ENCODE measurements at regions not wholly inside any gene's neighbourhood (a gene's known extent, or its start where the extent isn't known, plus 50 kb on each side); places are given as distances from the start of the nearest gene placed in this dataset.

- H3K9me3 ChIP-seq (replicated peaks; ENCODE audit: control insufficient read depth, insufficient read depth, low read depth, low read length), result 0 out of 2 replicates have a peak, but pooled peaks cover 3% of the 10 kb centered on the region
- no peak overlapping the region for H3K9ac ChIP-seq (ENCODE audit: insufficient read depth in 1 of 2, low read depth in 2 of 2, low read length in 2 of 2)
- H3K79me2 ChIP-seq (ENCODE audit: control insufficient read depth, insufficient read depth, low read length), result no peaks in the 10 kb centered on the region
- no peak overlapping the region for H3K27ac ChIP-seq (ENCODE audit: extremely low read depth, low read depth, low read length)
- H3K4me1 ChIP-seq (replicated peaks in 1 of 2; ENCODE audit: control insufficient read depth in 2 of 2, insufficient read depth in 2 of 2, low read length in 2 of 2), result peaks cover 0 to 11% of the 10 kb centered on the region in 2 experiments; a peak in 3 of 5 replicates
- no peak overlapping the region for H3K4me3 ChIP-seq
- POLR2A ChIA-PET, result no interaction called here
- ATAC-seq (no peak), DNase-seq (ENCODE audit: extremely low read depth in 1 of 4, low spot score in 3 of 4) (no peak), FAIRE-seq (no peak)
- 12% methylated on average over 7 of the region's 7 CpGs for WGBS (ENCODE audit: insufficient coverage, low coverage, missing lambda C conversion rate)
- intact Hi-C loops (cut with micrococcal nuclease) (loop anchor here (5.0 kb wide), 1 partner anchor 33 kb away; no protein-coding TSS in a partner anchor), in situ Hi-C loops (cut with MboI) (no loop called here)
- CTCF ChIA-PET (ENCODE audit: low intra/inter-chr PET ratio), result no interaction called here
- no peaks in the 10 kb centered on the region for H3K9me1 ChIP-seq (ENCODE audit: control insufficient read depth, insufficient read depth, low read length)
- H4K20me1 ChIP-seq (replicated peaks; ENCODE audit: control insufficient read depth, insufficient read depth, low read length), result no peaks in the 10 kb centered on the region
- no peaks in the 10 kb centered on the region for H3K36me3 ChIP-seq (ENCODE audit: control insufficient read depth, insufficient read depth, low read length)
- peaks cover 27% of the 10 kb centered on the region in 2 experiments for H3K27me3 ChIP-seq (ENCODE audit: control insufficient read depth in 2 of 2, insufficient read depth in 2 of 2, low read length in 2 of 2)
- H3K4me2 ChIP-seq (ENCODE audit: insufficient read depth, low read length), result no peak overlapping the region
- no TSS peak for BruUV-seq (replicated peaks)
- H2AFZ ChIP-seq (ENCODE audit: low read depth, low read length), result no peak overlapping the region
- TF ChIP-seq RBM25 (IDR thresholded peaks at IDR 0.05; ENCODE audit: low read depth, low read length, severe bottlenecking) (peak; percentile 69), KDM1A (IDR thresholded peaks at IDR 0.05) (0 out of 4 replicates have a peak, but pooled peaks of 1 of the 2 experiments have one; percentile 15), ZNF253 (CRISPR knock-in tag; conservative IDR thresholded peaks at IDR 0.05) (no peak), BCOR (IDR thresholded peaks at IDR 0.05) (peak; percentile 54; the same call in 1 of the 2 replicates), TAF9B (IDR thresholded peaks at IDR 0.05; ENCODE audit: partially characterized antibody) (no peak)
Observed at GRCh38 chr15:66909381-66909890, 156.0 kb upstream of the SMAD3 start.

DNA sequence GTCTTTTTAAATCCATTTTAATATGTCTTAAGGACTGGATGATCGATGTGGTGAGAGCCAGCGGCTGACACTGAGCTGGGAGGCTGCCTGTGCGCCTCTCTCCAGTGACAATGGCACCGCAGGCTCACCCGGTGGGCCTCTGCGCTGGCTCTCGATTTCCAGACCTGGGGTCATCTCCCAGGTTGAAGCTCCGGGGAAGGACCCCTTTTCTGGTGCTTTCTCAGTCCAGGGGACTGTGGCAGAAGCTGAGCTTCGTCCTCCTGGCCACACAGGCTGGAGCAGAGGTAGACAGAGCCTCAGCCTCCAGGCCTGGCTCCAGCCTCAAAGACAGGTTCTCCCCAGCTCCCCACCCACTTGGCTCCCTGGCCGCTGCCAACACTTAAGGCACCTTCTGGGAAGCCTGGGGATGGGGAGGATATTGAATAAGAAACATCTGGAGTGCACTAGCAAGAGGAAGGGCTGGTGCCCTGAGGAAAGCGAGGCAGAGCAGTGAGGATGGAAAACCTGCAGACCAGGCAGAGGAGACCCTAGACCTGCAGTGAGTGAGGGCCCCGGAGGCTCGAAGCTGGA lies 154.2 kb upstream of the SMAD3 start:
- no peaks in the 10 kb centered on the region for H3K36me3 ChIP-seq (ENCODE audit: control insufficient read depth, insufficient read depth, low read length)
- BruUV-seq (replicated peaks), result no TSS peak
- H3K4me3 ChIP-seq, result no peak overlapping the region
- H4K20me1 ChIP-seq (replicated peaks; ENCODE audit: control insufficient read depth, insufficient read depth, low read length), result no peaks in the 10 kb centered on the region
- no peak overlapping the region for H3K27ac ChIP-seq (ENCODE audit: extremely low read depth, low read depth, low read length)
- peaks cover 0 to 11% of the 10 kb centered on the region in 2 experiments; a peak in 3 of 5 replicates for H3K4me1 ChIP-seq (replicated peaks in 1 of 2; ENCODE audit: control insufficient read depth in 2 of 2, insufficient read depth in 2 of 2, low read length in 2 of 2)
- ChIA-PET CTCF (ENCODE audit: low intra/inter-chr PET ratio) (no interaction called here), POLR2A (interaction anchor here (0.5 to 1.4 kb wide), 3 partner anchors 8 to 49 kb away, joined by 3 read pairs; no protein-coding TSS in a partner anchor)
- in situ Hi-C loops (cut with MboI), result no loop called here
- H3K79me2 ChIP-seq (ENCODE audit: control insufficient read depth, insufficient read depth, low read length), result no peaks in the 10 kb centered on the region
- H3K9me3 ChIP-seq (replicated peaks; ENCODE audit: control insufficient read depth, insufficient read depth, low read depth, low read length), result 0 out of 2 replicates have a peak, but pooled peaks cover under 1% of the 10 kb centered on the region
- peaks cover 27 to 41% of the 10 kb centered on the region in 2 experiments for H3K27me3 ChIP-seq (ENCODE audit: control insufficient read depth in 2 of 2, insufficient read depth in 2 of 2, low read length in 2 of 2)
- ATAC-seq (peak; percentile 29; the same call in 1 of the 3 replicates), DNase-seq (ENCODE audit: extremely low read depth in 1 of 4, low spot score in 3 of 4) (no peak), FAIRE-seq (no peak)
- WGBS (ENCODE audit: insufficient coverage, low coverage, missing lambda C conversion rate), result 17% methylated on average over 12 of the region's 13 CpGs
- H3K4me2 ChIP-seq (ENCODE audit: insufficient read depth, low read length), result no peak overlapping the region
- no peak overlapping the region for H2AFZ ChIP-seq (ENCODE audit: low read depth, low read length)
- peak overlapping the region in 1 of 2 experiments; percentile 49; a peak in 1 of 4 replicates for H3K9ac ChIP-seq (ENCODE audit: insufficient read depth in 1 of 2, low read depth in 2 of 2, low read length in 2 of 2)
- intact Hi-C loops (cut with micrococcal nuclease), result no loop called here
- no peaks in the 10 kb centered on the region for H3K9me1 ChIP-seq (ENCODE audit: control insufficient read depth, insufficient read depth, low read length)
- no peak for TF ChIP-seq ZNF184 (CRISPR knock-in tag; IDR thresholded peaks at IDR 0.05)
- TF ChIP-seq USF1 (CRISPR knock-in tag; IDR thresholded peaks at IDR 0.05), result no peak
- no peak for TF ChIP-seq KLF6 (CRISPR knock-in tag; IDR thresholded peaks at IDR 0.05; ENCODE audit: borderline replicate concordance)
- no peak for TF ChIP-seq ERF (CRISPR knock-in tag; IDR thresholded peaks at IDR 0.05)
- TF ChIP-seq NUFIP1 (IDR thresholded peaks at IDR 0.05; ENCODE audit: partially characterized antibody), result no peak
- no peak for TF ChIP-seq ZKSCAN3 (CRISPR knock-in tag; IDR thresholded peaks at IDR 0.05)
- TF ChIP-seq ZNF655 (CRISPR knock-in tag; IDR thresholded peaks at IDR 0.05), result no peak
- TF ChIP-seq ZC3H4 (CRISPR knock-in tag; IDR thresholded peaks at IDR 0.05; ENCODE audit: borderline replicate concordance), result no peak
- TF ChIP-seq KLF1 (tag; IDR thresholded peaks at IDR 0.05), result no peak
- no peak for TF ChIP-seq RNF2 (IDR thresholded peaks at IDR 0.05)
- TF ChIP-seq MAFK (IDR thresholded peaks at IDR 0.05; ENCODE audit: low read length), result no peak
- TF ChIP-seq MEIS2 (IDR thresholded peaks at IDR 0.05; ENCODE audit: partially characterized antibody), result no peak
